Stimulated activated CD8-positive, alpha-beta memory T cell treated with anti-CD3 and anti-CD28 coated beads, Interleukin-4, amount 100 ng/mL, for 1 hour (primary cell): ENCODE measurements at regions not wholly inside any gene's neighbourhood (a gene's known extent, or its start where the extent isn't known, plus 50 kb on each side); places are given as distances from the start of the nearest gene placed in this dataset.
"Not testable (repeated sequence)": the region's sequence is repeated elsewhere in the genome, so short reads cannot be mapped to it uniquely, and the experiment has no call there.

Experiments
- DNase-seq, 2 donors: peaks; one replicate each; pipeline ENCODE4 v3.0.0-alpha.2; 2020; ENCODE audit warnings: low read depth in 2 of 2, low spot score in 1 of 2

DNA sequence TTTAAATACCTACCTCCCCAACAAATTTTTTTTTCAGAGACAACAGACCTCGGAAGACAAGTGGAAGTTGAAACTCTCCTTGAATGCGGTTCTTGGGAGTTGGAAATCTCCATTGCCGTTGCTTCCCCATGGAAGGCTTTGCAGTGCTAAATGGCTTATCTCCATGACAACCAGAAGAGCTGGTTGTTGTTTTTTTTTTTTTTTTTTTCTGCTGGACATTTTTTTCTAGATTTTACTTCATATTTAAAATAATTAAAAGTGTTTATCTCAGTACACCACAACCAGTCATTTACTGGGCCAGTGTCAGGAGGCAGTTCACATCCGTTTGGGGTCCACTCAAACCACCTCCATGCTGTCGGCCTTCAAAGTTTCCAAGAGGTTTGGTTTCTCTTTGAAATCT, 348.5 kb upstream of the PRKCQ start:
- DNase-seq: no peak

- DNase-seq: no peak
Observed at GRCh38 chr10:6926971-6927370, 346.9 kb upstream of the PRKCQ start.

- no peak for DNase-seq
Observed at GRCh38 chr10:6925146-6925545, 345.1 kb upstream of the PRKCQ start.

DNA sequence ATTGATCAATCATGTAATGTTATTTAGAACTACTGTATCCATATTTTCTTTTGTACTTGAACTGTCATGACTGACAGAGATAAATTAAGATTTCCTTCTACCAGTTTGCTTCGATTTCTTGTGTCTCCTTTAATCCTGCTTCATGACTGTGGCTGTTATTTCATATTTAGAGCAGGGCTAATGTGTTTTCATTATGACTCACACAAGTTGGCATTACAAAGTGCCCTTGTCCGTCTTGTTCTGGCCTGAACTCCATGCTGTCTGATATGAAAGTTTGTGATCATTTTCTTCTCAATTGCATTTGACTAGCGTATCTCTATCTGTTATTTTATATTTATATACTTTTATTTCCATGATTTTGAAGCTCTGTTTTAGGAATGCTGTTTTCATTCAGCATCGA, 344.1 kb upstream of the PRKCQ start:
- DNase-seq: no peak

- not testable (repeated sequence) for DNase-seq
Observed at GRCh38 chr10:6921026-6921425, 340.9 kb upstream of the PRKCQ start.

GRCh38 chr10:6920072-6921019, 340.3 kb upstream of the PRKCQ start:
- peak; percentile 36 to 50 for DNase-seq

DNA sequence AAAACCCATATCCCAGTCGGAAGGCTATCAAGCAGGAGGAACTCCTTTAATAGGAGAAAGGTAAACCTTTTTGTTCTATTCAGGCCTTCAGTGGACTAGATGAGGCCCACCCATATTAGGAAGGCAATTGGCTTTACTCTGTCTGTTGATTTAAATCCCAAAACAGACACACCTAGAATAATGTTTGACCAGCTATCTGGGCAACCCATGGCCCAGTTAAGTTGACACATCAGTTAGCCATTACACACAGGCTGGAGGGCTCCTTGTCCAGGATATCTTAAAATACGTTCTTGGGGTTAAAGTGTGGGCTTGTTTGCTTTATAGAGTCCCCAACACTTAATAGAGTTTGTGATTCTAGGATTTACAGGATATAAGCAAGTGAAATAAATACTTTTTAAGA, 339.0 kb upstream of the PRKCQ start:
- DNase-seq: no peak

GRCh38 chr10:6918305-6918704, 338.2 kb upstream of the PRKCQ start:
- DNase-seq: peak; percentile 40 to 47

- no peak for DNase-seq
Observed at GRCh38 chr10:6917125-6917524, 337.0 kb upstream of the PRKCQ start.

DNA sequence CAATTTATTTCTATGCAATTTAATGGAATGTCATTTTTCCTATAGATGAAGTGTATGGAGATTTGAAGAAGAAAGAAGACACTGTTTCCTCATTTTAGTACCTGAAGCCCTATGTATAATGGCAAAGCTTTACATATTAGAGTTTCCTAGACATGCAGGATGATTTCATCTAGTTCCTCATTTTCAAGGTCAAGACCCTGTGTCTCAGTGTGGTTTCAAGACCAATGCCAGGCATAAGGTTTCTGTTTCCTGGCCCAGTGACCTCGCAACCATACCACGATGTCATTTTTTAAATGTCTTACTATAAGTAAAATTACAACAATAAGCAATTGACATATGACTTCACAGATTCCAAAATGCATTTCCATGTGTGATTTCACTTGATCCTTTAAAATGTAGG, 336.5 kb upstream of the PRKCQ start:
- no peak for DNase-seq

- DNase-seq: no peak
Observed at GRCh38 chr10:6915307-6915706, 335.2 kb upstream of the PRKCQ start.

GRCh38 chr10:6912929-6913328, 332.9 kb upstream of the PRKCQ start:
- no peak for DNase-seq

GRCh38 chr10:6912424-6912823, 332.3 kb upstream of the PRKCQ start:
- no peak for DNase-seq

- DNase-seq: no peak
Observed at GRCh38 chr10:6912021-6912420, 331.9 kb upstream of the PRKCQ start.

GRCh38 chr10:6909905-6910560, 330.0 kb upstream of the PRKCQ start:
- DNase-seq: no peak

- no peak for DNase-seq
Observed at GRCh38 chr10:6907877-6908530, 327.9 kb upstream of the PRKCQ start.

- no peak for DNase-seq
Observed at GRCh38 chr10:6894405-6894804, 314.3 kb upstream of the PRKCQ start.

DNA sequence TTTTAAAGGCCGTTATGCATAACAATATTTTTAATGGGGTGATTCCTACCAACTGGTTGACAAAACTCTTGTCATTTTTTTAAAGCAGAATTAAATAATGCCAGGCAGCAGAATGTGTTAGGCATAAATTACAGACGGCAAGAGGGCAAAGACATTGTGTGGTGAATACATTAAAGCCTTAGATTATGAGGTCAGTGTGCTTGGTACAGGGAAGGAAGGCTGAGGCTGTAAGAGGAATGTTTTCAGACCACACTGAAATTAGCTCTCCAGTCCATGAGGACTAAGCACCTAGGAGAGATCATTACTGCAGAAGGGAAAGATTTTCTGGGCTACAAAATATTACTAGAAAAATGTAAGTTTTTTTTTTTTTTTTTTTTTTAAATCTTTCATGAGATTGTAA, 312.8 kb upstream of the PRKCQ start:
- DNase-seq: no peak

GRCh38 chr10:6891924-6892323, 311.8 kb upstream of the PRKCQ start:
- DNase-seq: no peak

DNA sequence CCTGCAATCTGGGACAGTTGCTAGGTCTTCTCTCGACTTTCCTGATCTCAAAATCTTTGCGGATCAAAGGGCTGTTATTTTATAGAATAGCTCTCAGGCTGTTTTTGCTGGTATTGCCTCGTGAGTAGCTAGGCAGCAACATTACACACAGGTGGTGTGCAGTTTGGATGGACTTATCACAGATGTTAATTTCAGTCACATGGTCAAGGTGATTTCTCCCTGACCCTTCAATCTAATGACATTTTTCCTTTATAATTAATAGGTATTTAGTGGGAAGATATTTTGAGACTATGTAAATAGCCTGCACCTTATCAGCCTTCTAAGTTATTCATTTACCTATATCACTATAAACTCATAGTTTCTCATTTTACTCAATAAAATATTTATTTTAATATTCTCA, 309.6 kb upstream of the PRKCQ start:
- DNase-seq: no peak

DNA sequence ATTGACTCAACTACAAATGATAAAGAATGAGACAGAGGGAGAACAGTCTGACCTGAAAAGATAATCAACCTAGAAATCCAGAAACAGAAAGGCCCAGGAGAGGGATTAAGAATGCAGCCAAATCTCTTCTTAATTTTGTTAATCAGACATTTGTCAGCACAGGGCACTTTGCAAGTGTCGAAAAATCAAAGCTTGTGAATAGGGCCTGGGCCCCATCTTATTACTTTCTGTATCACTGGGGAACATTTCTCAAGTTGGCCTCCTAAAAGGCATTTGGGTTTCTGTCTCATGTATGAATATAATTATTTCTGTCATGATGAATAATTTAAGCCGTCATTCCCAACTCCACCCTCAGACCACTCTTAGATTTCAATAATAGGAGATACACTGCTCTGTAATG, 308.4 kb upstream of the PRKCQ start:
- no peak for DNase-seq

DNA sequence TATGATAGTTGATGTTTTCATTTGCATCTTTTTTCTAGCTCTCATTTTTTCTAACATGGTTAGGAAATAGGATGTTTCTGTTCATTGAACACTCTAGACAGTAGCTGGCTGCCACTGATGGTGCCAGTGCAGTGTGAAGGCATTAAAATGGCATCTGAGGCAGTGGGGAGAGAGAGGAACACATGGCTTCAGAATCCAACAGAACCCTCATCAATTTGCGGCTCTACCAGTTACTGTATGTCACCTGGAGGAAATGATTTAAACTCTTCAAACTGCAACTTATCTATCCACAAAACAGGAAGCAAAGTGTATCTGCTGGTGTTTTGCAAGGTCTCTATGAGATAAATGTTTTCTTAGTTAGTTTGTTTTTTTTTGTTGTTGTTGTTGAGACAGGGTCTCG, 305.2 kb upstream of the PRKCQ start:
- no peak for DNase-seq
